RPMI8226 (cell line): ENCODE measurements at regions not wholly inside any gene's neighbourhood (a gene's known extent, or its start where the extent isn't known, plus 50 kb on each side); places are given as distances from the start of the nearest gene placed in this dataset.
"Not testable (repeated sequence)": the region's sequence is repeated elsewhere in the genome, so short reads cannot be mapped to it uniquely, and the experiment has no call there.

ENCODE experiments used
- DNase-seq: peaks from one replicate; pipeline ENCODE4 v3.0.0-alpha.2; 2015

DNA sequence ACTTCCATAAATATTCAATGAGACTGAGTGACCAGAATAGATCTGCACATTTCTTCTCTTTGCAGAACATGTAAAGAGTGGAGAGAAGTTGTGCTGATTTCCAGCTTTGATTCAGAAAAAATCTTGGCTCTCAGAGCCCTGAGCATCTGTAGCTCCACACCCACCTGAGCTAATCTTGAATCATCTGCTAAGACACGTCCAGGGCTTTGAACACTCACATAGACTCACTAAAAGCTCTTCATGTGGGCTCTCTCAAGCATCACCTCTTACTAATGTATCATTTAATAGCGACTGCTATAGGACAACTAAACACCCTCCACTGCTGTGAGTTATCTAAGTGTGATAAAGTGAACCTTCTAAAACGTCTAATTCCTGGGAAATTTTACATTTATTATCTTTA lies 147.7 kb upstream of the GRIA3 start:
- no peak for DNase-seq

DNA sequence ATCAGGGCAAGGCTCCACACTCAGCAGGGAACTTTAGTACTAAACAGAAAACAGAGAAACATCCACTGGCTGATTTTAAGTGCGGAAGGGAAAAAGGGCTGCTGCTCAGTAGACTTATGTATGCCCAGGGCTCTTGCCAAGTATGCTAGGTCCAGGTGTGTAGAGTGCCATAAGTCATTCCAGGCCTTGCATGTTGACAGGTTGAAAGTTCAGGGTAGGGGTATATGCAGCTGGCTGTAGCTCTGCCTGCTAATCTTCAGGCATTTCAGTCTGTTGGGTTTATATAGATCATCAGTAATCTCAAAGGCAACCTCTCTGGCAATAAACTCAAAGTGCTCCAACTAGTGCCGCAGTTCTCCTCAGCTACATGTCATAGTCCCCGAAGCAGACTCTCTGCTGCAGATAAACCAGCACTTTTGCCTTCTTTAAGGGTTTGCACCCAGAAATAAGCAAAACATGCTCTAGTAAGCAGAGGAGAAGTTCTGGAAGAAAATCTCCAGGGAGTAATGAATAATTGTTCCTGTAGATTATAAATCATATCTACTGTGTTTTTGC lies 134.9 kb upstream of the GRIA3 start:
- DNase-seq: no peak

DNA sequence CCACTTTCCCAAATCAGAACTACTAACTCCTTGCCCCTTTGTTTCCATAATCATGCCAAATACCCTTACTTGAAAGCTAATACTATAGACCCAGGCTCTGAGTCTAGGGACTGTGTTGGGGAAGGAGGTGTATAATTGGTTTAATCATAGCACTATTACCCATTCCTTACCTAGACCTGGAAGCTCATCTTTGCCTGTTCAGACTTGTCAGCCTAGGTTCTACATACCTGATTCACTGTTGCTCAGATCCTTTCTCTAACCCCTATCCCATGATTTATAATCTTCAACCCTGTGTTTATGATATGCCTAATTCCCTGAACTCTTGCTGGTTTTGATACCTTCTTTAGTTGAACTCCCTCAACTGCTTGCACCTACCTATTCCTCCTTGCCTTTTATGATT lies 123.1 kb upstream of the GRIA3 start:
- no peak for DNase-seq

GRCh38 chrX:123064053-123064452 lies 120.0 kb upstream of the GRIA3 start:
- no peak for DNase-seq

- DNase-seq: no peak
Measured at GRCh38 chrX:123072686-123073385, 111.2 kb upstream of the GRIA3 start.

DNA sequence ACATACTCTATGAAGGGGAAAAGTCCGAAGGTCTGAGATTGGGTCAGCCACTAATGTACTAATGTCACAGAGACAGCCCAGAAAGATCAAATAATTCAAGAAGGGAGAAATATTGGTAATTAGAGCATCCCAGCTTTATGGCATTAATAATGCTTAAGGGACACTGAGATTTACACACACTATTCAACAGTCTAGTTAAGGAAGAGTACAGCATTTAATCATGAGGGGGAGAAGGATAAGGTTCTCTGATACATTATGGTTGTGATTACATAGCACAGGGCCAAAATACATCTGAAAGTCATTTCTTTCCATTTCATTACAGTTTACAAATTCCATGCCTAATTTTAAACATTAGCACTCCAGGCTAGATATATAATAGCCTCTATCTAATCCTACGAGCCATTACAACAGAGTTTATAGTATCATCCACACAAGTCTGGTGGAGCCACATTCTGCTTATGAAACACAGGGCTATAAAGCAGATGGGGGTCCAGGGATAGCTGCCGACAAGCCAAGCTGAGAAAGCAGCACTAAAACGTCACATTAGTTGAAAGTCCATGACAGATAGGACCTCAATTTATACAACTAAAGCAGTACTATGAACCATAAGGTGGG lies 108.0 kb upstream of the GRIA3 start:
- DNase-seq: no peak

DNA sequence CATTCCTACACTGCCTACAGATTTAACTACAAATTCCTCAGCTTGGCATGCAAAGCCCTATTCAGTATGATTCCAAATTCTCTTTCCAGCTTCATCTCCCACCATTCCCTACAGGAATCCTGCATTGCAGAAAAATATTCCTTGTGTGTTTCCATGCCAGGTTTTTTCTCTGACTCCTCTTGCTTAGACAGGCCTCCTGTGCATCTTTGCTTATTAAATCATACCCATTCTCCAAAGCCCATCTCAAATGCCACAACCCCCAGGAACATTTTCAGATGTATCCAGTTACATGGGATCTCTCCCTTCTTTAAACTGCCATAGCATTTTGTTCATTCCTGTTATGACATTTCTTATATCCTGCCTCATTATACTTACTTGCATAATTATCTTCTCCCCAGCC lies 106.4 kb upstream of the GRIA3 start:
- no peak for DNase-seq

DNA sequence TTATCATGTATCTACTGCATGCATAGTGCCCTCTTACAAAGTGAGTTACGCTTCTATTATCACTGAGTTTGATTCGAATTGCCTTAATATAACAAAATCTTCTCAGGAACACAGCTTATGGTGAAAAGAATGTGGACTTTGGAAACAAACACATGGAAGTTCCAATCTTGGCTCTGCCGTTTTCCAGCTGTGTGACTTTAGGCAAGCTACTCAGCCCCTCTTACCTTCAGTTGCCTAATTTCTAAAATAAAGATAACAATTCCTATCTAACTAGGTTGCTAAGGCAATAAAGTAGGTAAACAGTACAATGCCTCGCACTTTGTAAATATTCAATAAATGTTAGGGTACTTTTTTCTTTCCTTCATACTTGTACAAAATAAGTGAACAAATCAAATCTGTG lies 104.0 kb upstream of the GRIA3 start:
- no peak for DNase-seq

DNA sequence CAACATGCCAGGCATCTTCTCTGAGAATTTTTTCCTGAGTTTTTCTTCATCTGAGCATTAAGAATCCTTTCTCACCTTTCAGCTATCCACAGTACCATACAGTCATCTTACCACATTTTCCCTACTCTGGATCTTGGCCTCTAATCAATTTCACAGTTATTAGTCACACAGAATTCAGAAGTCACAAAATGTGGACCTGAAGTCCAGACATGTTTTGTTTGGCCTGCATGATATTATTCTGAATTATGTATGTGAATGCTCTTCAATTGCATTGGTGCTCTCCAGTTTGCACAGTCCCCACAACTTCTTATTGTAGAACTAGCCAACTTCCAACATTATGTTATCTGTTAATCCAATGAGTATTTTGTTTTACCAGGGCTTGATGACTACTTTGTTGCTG lies 102.3 kb upstream of the GRIA3 start:
- no peak for DNase-seq

- DNase-seq: no peak
Measured at GRCh38 chrX:123083924-123084323, 100.2 kb upstream of the GRIA3 start.

GRCh38 chrX:123084797-123085196 lies 99.3 kb upstream of the GRIA3 start:
- DNase-seq: no peak

- DNase-seq: no peak
Measured at GRCh38 chrX:123085311-123085940, 98.7 kb upstream of the GRIA3 start.

GRCh38 chrX:123086768-123087167 lies 97.3 kb upstream of the GRIA3 start:
- no peak for DNase-seq

DNA sequence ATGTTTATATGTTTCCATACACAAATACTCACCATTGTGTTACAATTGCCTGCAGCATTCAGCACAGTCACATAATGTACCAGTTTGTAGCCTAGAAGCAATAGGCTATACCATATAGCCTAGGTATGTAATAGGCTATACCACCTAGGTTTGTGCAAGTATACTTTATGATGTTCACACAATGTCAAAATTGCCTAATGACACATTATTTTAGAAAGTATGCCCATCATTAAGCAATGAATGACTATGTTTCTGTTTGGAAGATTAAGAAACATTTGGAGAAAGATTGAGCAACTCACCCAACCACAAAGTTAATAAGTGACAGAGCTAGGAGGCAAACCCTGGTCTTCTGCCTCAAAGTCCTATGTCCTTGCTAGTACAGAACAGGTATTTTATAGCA lies 96.8 kb upstream of the GRIA3 start:
- DNase-seq: no peak

DNA sequence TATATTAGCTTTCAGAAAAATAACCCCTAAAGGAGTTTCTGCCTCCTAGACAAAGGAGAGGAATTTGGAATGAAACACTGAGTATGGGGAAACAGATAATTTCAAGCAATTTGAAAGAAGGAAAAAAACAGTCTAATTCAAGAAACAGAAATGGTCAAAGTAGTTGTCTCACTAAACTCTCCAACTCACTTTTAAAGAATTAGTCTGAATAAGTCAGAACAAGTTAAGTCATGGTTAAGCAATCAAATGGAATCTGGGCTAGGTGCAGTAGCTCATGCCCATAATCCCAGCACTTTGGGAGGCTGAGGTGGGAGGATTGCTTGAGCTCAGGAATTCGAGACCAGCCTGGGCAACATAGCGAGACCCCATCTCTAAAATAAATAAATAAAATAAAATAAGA lies 95.7 kb upstream of the GRIA3 start:
- no peak for DNase-seq

- DNase-seq: no peak
Measured at GRCh38 chrX:123088930-123089329, 95.1 kb upstream of the GRIA3 start.

GRCh38 chrX:123093792-123094191 lies 90.3 kb upstream of the GRIA3 start:
- no peak for DNase-seq

DNA sequence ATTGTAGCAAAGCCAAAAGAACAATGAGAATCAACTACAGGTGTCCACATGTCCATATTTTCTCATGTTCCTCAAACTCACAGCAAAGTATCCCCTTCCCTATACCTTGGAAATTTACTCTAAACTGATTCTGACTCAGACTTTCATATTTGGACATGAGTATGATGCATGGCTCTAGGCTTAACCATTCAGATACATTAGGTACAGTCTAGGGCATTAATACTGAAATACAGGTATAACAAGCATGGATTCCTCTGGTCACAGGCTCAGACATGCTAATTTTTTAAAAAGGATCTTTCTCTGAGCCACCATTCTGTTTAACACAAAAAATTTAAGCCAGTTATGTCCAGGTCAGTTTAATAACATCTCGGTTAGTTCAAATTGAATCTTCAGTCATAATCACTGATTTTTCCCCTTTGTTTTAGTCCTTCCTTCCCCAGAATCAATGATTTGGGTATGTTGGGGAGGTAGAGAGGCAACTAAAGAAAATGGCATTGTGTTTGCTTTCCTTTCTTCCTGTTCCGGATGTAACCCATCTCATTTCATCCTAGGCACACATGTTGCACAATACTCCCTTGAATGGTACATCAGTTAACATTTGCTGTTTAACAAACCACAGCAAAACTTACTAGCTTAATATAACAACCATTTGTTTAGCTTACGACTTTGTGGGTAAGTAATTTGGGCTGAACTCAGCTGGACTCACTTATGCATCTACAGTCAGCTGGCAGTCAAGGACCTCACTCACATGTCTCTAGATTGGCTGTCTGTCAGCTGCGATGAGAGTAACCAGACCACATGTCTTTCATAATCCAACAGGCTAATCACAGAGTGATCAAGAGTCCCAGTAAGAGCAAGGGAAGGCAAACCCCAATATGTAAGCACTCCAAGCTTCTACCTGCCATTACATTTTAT lies 75.3 kb upstream of the GRIA3 start:
- no peak for DNase-seq

- no peak for DNase-seq
Measured at GRCh38 chrX:123121241-123121640, 62.8 kb upstream of the GRIA3 start.

GRCh38 chrX:123129805-123130204 lies 54.3 kb upstream of the GRIA3 start:
- not testable (repeated sequence) for DNase-seq
